HG03066 (cell line): ENCODE measurements at regions not wholly inside any gene's neighbourhood (a gene's known extent, or its start where the extent isn't known, plus 50 kb on each side); places are given as distances from the start of the nearest gene placed in this dataset.

Source experiments
- ATAC-seq: cut with Tn5 transposase; IDR thresholded peaks from one replicate; pipeline ENCODE4 v1.9.1; 2021; ENCODE audit warnings: low read depth; ENCODE audit not compliant: unreplicated experiment

- no peak for ATAC-seq
These were observed 72.8 kb upstream of the BOD1 start for GRCh38 chr5:173689171-173689736.

DNA sequence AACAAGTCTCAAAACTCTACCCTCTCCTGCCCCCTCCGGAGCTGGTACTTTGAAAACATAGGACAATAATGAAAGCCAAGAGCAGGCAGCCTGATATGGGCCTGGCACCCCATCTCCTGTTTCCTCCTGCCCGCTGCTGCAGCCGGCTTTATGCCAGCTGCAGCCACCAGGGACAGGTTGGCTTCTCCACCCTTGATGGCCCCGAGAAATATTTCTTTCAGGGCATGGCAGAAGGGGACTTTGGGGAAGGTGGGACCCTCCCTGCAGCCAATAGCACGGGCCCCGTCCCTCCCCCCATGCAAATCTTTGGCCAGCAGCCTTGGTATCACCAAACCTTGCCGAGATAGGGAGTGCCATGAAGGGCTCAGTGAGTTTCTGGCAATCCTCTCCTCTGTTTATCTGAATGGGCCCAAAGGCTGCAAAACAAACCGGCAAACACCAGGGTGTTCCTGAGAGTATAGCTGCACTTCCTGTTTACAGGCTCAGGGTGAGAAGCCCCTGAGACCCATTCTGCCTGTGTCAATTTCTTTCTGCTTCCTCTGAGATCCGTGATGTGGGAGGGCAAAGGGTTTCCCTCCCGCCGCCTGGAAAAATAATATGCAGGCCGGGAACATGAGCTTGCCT, 73.4 kb upstream of the BOD1 start:
- ATAC-seq, result peak; percentile 51

DNA sequence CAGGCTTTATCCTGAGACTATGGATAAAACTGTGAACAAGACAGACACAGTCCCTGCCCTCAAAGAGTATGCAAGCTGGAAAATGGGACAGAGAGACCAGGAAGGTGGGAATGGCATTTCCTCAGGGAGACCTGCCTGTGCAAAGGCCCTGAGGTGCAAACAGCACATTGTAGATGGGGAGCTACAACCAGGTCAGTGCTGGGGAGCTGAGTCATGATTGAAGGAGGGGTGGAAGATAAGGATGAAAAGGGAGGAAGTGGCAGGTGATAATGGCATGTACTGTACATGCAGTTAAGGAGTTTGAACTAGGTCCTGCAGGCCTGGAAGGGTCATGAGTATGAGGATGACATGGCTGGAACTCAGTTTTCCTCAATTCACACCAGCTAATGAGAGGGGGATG, 75.5 kb upstream of the BOD1 start:
- no peak for ATAC-seq

DNA sequence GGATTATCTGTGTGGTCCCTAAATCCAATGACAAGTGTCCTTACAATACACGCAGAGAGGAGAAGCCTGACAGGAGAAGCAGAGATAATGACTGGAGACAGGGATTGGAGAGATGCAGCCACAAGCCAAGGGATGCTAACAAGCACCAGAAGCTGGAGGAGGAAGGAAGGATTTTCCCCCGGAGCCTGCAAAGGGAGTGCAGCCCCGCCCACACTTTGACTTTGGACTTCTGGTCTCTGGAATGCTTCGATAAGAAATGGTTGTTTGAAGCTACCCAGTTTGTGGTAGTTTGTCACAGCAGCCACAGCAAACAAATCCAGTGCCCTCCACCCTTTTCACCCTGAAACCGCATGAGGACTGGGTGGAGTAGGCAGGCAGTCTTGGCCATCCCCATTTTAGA, 77.2 kb upstream of the BOD1 start:
- no peak for ATAC-seq

- no peak for ATAC-seq
These were observed 79.8 kb upstream of the BOD1 start for GRCh38 chr5:173696216-173696615.

- no peak for ATAC-seq
These were observed 81.6 kb upstream of the BOD1 start for GRCh38 chr5:173697931-173698579.

GRCh38 chr5:173699966-173700365, 83.5 kb upstream of the BOD1 start:
- ATAC-seq, result no peak

- no peak for ATAC-seq
These were observed 87.0 kb upstream of the BOD1 start for GRCh38 chr5:173703466-173703865.

- ATAC-seq, result no peak
These were observed 88.4 kb upstream of the BOD1 start for GRCh38 chr5:173704615-173705511.

DNA sequence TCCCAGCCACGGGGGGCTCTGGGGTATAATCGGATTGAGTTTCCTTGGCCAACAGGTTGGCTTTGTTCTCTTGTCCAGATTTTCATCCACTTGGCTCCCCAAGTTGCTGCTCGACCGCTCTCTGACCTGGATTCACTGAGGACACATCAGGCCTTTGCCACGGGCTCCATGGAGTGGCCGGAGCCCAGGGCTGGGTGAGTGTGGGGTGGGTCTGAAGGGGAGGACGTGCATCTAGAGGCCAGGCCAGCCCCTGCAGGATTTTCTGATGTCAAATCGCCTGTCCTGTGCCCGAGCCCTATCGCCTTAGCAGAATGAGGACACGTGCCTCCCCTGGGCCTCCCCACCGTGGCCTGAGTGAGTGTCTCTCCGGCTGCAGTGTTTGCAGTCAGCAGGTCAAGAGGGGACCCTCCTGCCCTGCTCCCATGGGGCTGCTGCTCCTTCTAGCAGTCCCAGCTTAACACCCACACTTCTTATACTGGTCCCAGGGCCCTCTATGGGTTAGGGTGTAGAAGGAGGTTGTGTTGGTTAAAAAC, 89.1 kb upstream of the BOD1 start:
- ATAC-seq, result no peak

DNA sequence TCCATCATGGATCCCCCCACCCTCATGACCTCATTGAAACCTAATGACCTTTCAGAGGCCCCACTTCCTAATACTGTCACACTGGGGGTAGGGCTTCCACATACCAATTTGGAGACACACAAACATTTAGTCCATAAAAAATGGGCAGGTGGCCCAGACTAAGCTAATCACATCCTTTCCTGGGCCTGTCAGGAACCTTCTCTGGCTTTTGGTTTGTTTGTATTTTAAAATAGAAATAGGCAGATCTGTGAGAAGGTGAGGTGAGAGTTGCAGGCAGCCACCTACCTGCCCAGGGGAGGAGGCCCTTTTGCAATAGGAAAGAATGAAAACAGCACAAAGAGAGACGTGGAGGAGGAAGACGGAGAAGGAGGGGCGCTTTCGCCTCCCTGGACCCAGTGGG, 90.2 kb upstream of the BOD1 start:
- no peak for ATAC-seq

GRCh38 chr5:173707392-173707791, 90.9 kb upstream of the BOD1 start:
- ATAC-seq, result peak; percentile 75

DNA sequence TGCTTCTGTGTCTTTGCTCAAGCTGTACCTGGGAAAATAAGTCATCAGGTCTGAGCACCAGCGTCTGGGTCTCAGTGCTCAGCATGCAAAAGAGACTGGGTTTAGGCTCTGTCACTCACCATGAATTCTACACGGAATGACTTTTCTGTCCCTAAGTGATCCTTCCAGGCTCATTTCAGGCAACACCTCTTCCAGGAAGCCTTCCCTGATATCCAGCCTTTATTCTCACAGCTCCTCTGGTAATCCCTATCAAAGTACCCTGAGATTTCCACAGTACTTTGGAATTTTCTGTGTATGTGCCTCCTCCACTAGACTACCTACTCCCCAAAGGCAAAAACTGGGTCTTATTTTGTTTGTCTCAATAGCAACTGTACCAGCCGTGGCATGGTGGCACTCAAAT, 92.7 kb upstream of the BOD1 start:
- ATAC-seq, result no peak

- no peak for ATAC-seq
These were observed 93.3 kb upstream of the BOD1 start for GRCh38 chr5:173709761-173710160.

DNA sequence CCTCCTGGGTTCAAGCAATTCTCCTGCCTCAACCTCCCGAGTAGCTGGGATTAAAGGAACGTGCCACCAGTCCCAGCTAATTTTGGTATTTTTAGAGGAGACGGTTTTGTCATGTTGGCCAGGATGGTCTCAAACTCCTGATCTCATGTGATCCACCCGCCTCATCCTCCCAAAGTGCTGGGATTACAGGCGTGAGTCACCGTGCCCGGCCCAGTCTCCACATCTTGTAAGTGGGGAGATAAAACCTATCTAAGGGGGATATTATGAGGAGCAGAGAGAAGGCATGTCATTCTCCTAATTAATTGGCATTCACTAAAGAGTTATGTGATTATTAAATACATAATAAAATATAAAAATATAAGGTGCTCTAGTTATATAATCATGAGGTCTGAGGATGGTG, 94.1 kb upstream of the BOD1 start:
- no peak for ATAC-seq

DNA sequence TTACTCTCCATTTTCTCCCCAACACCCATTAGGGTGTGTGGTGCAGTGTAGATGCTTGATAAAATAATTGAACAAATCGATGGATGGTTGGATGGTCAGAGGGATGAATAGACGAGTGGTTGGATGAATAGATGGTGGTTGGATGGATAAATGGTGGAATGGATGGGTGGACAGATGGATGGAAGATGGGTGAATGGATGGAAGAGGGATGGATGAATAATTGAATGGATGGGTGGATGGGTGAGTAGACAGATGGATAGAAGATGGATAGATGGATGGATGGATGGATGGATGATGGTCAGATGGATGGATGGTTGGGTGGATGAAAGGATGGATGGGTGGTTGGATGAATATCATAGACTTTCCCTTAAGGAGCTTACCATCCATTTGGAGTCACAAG, 95.0 kb upstream of the BOD1 start:
- ATAC-seq, result no peak

GRCh38 chr5:173712609-173713175, 96.2 kb upstream of the BOD1 start:
- no peak for ATAC-seq

- no peak for ATAC-seq
These were observed 98.3 kb upstream of the BOD1 start for GRCh38 chr5:173714551-173715428.

- ATAC-seq, result no peak
These were observed 99.2 kb upstream of the BOD1 start for GRCh38 chr5:173715607-173716006.
